CD4-positive, alpha-beta T cell treated with Interleukin-2 at 100 ng/mL for 4 hours (primary cell): ENCODE measurements at regions not wholly inside any gene's neighbourhood (a gene's known extent, or its start where the extent isn't known, plus 50 kb on each side); places are given as distances from the start of the nearest gene placed in this dataset.

Experiments
- DNase-seq: peaks from one replicate; pipeline ENCODE4 v3.0.0-alpha.2; 2020; ENCODE audit warnings: low spot score

DNA sequence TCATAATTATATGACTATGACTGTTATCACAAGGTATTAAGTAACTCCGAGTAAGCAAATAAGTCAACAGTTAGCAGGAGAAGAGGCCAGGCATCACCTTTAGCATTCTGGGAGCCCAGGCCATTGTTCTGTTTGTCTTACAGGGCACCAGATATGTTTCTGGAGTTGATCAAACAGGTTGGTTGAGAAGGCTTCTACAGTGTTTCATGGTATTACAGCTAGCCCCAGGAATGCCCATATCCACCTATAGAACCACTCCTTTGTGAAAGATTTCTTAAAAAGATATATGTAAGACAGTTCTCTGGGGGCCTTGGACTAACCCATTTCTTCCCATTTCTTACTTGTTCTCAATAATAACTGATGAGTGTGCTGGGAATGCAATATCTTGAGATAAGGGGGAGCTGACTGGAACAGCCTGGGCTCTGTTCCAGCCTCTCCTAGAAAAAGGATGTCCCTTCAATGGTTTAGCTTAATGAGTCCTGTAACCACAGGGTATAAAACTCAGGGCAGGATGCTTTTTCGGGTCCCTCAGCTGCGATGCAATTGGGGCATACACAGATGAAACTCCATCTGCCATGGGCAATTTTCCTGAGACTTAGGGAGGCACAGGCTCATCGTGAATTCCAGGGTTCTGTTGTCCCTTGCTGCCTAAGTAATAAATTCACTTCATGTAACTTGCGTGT lies 286.4 kb downstream of the BAMBI start:
- DNase-seq: no peak

DNA sequence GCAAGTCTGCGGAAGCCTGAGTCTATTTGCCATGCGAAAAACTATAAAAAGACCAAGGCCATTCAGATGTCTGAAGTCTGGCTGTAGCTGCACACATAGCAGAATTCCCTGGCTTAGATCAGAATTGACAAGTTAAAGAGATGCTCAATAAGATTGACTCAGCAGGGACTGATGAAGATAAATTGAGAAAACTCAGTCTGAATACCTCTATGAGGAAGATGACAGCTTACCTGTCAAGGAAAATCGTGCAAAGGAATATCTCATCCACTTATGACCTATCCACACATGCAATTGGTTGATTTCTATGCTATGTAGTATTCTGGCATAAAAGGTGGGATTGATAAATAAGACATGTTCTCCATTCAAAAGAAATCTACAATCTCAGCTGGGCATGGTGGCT lies 288.6 kb downstream of the BAMBI start:
- DNase-seq: no peak

DNA sequence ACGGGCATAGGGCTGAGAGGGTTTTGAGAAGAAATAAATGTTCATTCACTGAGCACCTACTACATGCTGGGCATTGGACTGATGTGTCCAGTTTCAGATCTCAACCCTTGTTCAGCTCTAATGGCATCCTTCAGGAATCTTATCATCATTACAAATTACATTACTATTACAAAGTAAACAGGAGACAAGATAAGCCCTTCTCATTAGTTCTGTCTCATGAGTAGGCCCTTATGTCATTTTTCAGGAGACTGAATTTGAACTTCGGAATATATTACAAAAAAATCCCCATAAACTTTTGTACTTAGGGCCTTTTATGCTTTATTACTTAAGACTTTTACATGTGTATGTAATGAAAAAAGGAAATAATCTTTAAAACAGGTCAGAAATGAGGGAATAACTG lies 289.7 kb downstream of the BAMBI start:
- no peak for DNase-seq

DNA sequence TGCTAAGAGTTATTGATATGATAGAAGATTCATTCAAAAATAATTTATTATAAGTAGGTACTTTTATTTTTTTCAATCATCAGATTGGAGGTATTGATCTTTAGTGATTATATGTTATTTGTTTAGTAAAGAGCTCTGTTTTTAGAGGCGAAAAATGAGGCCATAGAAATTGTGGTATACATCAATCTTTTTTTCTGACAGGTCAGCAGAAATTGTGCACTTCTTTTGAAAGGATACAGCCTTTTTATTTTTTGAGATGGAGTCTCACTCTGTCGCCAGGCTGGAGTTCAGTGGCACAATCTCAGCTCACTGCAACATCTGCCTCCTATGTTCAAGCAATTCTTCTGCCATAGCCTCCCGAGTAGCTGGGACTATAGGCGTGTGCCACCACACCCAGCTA lies 292.1 kb downstream of the BAMBI start:
- no peak for DNase-seq

DNA sequence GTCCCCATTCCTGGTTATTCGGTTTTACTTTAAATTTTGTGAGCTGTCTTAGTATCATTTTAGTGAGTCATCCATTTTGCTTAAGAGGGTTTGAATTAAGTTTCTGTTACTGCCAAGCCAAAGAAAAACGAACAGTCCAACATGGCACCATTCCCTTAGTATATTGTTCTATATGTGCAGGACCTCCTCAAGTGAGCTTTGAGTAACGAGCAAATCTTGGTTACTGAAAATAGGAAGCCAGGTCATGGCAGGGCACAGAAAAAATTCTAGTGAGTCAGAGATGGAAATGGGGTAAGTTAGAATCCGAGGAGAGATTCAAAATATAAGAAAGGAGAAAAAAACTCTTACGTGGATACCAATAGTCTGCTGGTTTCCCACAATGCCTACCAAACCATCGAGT lies 292.9 kb downstream of the BAMBI start:
- DNase-seq: no peak

- DNase-seq: no peak
These were observed 293.9 kb downstream of the BAMBI start for GRCh38 chr10:28971255-28971654.

DNA sequence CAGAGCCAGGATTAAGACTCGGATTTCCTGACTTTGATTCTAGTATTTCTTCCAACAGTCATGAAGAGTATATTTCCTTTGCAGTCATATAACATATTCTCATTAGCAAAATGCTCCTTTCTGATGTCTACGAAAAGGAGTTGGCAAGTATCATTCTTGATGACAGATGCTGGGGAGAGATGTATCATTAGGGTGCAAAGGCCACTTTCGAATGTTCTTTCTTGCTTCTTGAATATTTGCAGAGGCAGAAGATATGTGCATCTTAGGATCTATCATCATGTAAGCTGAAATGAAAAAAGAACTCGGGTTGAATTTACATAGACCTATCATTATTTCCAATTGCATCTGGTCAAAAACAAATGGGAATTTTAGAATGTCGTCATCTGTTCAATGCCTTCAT lies 294.4 kb downstream of the BAMBI start:
- DNase-seq: no peak

DNA sequence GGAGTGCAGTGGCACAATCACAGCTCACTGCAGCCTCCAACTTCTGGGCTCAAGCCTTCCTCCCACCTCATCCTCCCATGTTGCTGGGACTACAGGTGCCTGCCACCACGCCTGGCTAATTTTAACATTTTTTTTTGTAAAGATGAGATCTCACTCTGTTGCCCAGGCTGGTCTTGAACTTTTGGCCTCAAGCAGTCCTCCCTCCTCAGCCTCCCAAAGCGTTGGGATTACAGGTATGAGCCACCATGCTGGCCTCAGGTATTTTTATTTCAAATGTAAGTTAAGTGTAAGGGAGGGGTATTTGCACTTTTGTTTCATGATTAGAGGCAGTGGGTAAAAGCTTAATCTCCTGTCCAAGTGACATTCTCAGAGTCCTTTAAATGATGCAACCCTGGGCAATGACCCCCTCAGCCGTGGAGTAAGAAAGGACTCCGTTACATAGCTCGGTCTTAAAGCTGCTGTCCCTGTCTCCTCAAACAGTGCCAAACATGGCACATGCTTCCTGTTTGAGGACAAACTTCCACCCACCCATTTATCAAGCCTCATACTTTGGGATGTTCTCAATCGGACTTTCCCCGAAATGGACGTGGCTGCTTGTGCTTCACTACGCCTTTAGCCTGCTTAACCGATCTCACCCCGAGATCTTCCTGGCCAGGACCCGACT lies 296.1 kb downstream of the BAMBI start:
- no peak for DNase-seq

- DNase-seq: no peak
These were observed 298.7 kb downstream of the BAMBI start for GRCh38 chr10:28975891-28976531.

- DNase-seq: no peak
These were observed 300.2 kb downstream of the BAMBI start for GRCh38 chr10:28977518-28977917.

GRCh38 chr10:28980264-28980663 lies 302.9 kb downstream of the BAMBI start:
- DNase-seq: no peak

- no peak for DNase-seq
These were observed 303.7 kb downstream of the BAMBI start for GRCh38 chr10:28981007-28981406.

- no peak for DNase-seq
These were observed 305.7 kb downstream of the BAMBI start for GRCh38 chr10:28982974-28983373.

DNA sequence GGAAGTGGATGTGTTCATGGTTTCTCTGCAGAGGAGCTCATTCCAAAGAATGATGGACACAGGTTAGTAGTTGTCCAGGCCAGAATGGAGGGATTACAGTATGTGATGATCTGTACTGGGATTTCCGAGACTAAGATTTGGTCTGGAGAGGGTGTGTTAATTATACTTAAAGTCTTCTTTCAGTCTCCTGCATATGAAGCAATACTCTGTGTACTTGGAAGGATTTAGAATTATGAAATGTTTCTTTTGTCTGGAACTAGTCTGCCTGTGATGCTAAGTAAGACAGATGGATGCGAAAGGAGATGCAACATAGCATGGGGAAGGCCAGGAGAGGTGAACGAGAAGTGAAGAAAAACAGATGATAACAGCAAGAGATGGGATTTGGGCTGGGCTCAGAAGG lies 305.1 kb upstream of the LYZL1 start:
- no peak for DNase-seq

GRCh38 chr10:28984431-28984830 lies 304.4 kb upstream of the LYZL1 start:
- no peak for DNase-seq

DNA sequence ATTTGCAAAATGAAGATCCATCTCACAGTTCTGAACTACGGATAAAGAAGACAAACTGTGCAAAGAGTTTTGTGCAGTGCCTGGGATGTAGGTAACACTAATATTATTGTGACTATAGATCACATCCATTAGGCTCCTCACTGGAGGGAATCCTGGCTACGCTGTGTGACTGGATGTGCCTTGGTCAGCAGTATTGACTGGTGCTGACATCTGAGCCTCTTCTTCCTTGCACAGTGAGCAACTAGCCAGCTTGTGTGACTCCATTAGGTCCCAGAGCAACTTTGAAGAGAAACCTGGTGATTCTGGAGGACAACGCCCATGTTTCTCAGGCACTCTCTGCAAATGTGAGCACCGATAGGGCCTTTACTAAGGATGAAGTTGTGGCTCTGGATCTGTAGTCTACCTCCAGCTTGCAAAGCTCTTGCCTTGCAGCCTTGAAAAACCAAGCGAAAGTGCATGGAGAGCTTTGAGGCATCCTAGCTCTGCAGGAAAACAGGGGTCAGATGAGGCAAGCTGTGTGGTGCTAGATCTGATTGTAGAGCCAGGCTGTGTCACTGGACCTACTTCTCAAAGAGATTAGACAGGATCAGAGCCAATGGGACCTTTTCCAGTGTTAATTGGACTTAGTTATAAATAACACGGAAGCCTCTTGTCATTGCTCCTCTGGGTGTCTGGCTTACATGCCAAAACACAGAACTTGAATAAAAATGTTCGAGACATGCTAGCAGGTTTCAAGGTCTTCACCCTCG lies 303.6 kb upstream of the LYZL1 start:
- DNase-seq: no peak

GRCh38 chr10:28986117-28986792 lies 302.6 kb upstream of the LYZL1 start:
- no peak for DNase-seq

GRCh38 chr10:28986856-28987255 lies 302.0 kb upstream of the LYZL1 start:
- no peak for DNase-seq

DNA sequence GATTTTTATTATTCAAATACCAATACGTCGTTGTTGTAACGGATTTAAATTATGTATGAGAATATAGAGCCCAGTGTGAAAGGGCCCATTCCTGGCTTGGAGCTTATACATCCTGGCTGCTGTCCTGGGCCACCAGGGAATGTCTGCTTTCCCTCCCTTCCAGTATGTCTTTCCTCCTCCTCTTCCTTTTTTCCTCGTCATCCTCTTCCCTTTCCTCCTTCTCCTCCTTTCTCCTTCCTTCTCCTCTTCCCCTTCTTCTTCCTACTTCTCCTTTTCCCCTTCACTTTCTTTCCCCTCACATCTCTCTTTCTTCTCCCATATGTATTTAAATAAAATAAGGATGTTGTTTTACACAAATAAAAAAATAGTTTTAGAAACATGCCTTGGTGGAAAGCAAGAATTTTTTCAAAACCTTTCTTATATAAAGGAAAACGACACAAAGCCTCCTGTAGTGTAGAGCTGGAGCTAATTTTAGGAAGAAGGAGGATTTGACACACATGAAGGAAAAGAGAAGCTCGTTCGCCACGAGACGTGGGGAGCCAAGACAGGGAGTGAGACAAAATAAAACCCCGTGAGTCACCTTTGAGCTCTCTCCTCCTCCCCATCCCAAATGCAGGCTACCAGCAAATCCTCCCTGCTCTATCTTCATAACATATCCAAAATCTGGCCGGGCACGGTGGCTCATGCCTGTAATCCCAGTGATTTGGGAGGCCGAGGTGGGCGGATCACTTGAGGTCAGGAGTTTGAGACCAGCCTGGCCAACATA lies 301.1 kb upstream of the LYZL1 start:
- no peak for DNase-seq

DNA sequence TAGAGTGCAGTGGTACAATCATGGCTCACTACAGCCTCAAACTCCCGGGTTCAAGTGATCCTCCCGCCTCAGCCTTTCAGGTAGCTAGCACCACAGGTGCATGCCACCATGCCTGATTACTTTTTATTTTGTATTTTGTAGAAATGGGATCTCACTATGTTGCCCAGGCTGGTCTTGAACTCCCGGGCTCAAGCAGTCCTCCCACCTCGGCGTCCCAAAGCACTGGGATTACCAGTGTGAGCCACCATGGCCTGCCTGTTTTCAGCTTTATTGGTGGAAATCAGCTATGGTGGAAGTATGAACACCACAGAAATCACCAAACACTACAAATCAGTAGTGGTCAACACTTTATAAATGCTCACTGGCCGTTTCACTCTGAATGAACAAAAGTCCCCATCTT lies 299.9 kb upstream of the LYZL1 start:
- DNase-seq: no peak
